NT2/D1 (cell line): ENCODE measurements at regions not wholly inside any gene's neighbourhood (a gene's known extent, or its start where the extent isn't known, plus 50 kb on each side); places are given as distances from the start of the nearest gene placed in this dataset.

Source experiments
- YY1 ChIP-seq: IDR thresholded peaks from 2 replicates; pipeline ENCODE4 v1.6.1; 2011; ENCODE audit not compliant: insufficient read length, insufficient read depth
- ZNF274 ChIP-seq: IDR thresholded peaks from 2 replicates; pipeline ENCODE4 v1.6.1; 2011; ENCODE audit warnings: mild to moderate bottlenecking, low read depth, low read length

DNA sequence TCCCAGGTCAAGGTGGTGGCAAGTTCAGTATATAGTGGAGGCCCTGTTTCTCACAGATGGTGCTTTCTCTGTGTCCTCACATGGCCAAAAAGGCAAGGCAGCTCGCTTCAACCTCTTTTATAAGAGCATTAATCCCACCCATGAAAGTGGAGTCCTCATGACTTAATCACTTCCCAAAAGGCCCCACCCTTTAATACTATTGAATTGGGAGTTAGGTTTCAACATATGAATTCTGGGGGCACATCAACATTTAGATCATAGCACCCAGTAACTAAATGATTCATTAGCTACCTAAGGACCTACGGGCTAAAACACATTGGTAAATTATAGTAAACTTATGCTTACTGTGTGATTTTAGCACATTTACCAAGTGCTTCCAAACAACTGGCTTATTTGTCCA is 317.9 kb downstream of the LTN1 start:
- no peak for TF ChIP-seq YY1
- TF ChIP-seq ZNF274, result no peak
